ENCODE measurements at regions not wholly inside any gene's neighbourhood (a gene's known extent, or its start where the extent isn't known, plus 50 kb on each side); places are given as distances from the start of the nearest gene placed in this dataset.

- no peaks in the 10 kb centered on the region for H3K36me3 ChIP-seq (ENCODE audit: control insufficient read depth, insufficient read depth, low read length)
- TF ChIP-seq CTCF (IDR thresholded peaks at IDR 0.05; ENCODE audit: insufficient read depth, low read length, poor library complexity, severe bottlenecking) = no peak
Measured at GRCh38 chr5:39742916-39743315, 318.1 kb upstream of the DAB2 start.

GRCh38 chr5:39740404-39740803 lies 315.6 kb upstream of the DAB2 start:
- no peak for TF ChIP-seq CTCF (IDR thresholded peaks at IDR 0.05; ENCODE audit: insufficient read depth, low read length, poor library complexity, severe bottlenecking)
- DNase-seq (ENCODE audit: low read depth) = no peak
- Histone ChIP-seq H3K36me3 (ENCODE audit: control insufficient read depth, insufficient read depth, low read length) (no peaks in the 10 kb centered on the region), H3K4me3 (ENCODE audit: low read depth, low read length) (no peak overlapping the region), H3K27me3 (ENCODE audit: control insufficient read depth, insufficient read depth, low read length) (no peaks in the 10 kb centered on the region)

More at GRCh38 chr5:39742916-39743315, 318.1 kb upstream of the DAB2 start:
- H3K4me3 ChIP-seq (ENCODE audit: low read depth, low read length) = no peak overlapping the region
- no peak for DNase-seq (ENCODE audit: low read depth)
- no peaks in the 10 kb centered on the region for H3K27me3 ChIP-seq (ENCODE audit: control insufficient read depth, insufficient read depth, low read length)

GRCh38 chr5:39732166-39732565 lies 307.4 kb upstream of the DAB2 start:
- H3K36me3 ChIP-seq (ENCODE audit: control insufficient read depth, insufficient read depth, low read length) = no peaks in the 10 kb centered on the region

GRCh38 chr5:39730699-39731098 lies 305.9 kb upstream of the DAB2 start:
- TF ChIP-seq CTCF (IDR thresholded peaks at IDR 0.05; ENCODE audit: insufficient read depth, low read length, poor library complexity, severe bottlenecking) = no peak
- no peak for DNase-seq (ENCODE audit: low read depth)
- Histone ChIP-seq H3K36me3 (ENCODE audit: control insufficient read depth, insufficient read depth, low read length) (no peaks in the 10 kb centered on the region), H3K4me3 (ENCODE audit: low read depth, low read length) (no peak overlapping the region), H3K27me3 (ENCODE audit: control insufficient read depth, insufficient read depth, low read length) (no peaks in the 10 kb centered on the region)

More at GRCh38 chr5:39732166-39732565, 307.4 kb upstream of the DAB2 start:
- no peak for TF ChIP-seq CTCF (IDR thresholded peaks at IDR 0.05; ENCODE audit: insufficient read depth, low read length, poor library complexity, severe bottlenecking)
- DNase-seq (ENCODE audit: low read depth) = no peak
- Histone ChIP-seq H3K27me3 (ENCODE audit: control insufficient read depth, insufficient read depth, low read length) (no peaks in the 10 kb centered on the region), H3K4me3 (ENCODE audit: low read depth, low read length) (no peak overlapping the region)

GRCh38 chr5:39730006-39730405 lies 305.2 kb upstream of the DAB2 start:
- H3K4me3 ChIP-seq (ENCODE audit: low read depth, low read length) = no peak overlapping the region
- H3K36me3 ChIP-seq (ENCODE audit: control insufficient read depth, insufficient read depth, low read length) = no peaks in the 10 kb centered on the region
- H3K27me3 ChIP-seq (ENCODE audit: control insufficient read depth, insufficient read depth, low read length) = no peaks in the 10 kb centered on the region
- no peak for TF ChIP-seq CTCF (IDR thresholded peaks at IDR 0.05; ENCODE audit: insufficient read depth, low read length, poor library complexity, severe bottlenecking)
- no peak for DNase-seq (ENCODE audit: low read depth)

GRCh38 chr5:39726467-39726866 lies 301.7 kb upstream of the DAB2 start:
- Histone ChIP-seq H3K4me3 (ENCODE audit: low read depth, low read length) (no peak overlapping the region), H3K36me3 (ENCODE audit: control insufficient read depth, insufficient read depth, low read length) (no peaks in the 10 kb centered on the region), H3K27me3 (ENCODE audit: control insufficient read depth, insufficient read depth, low read length) (no peaks in the 10 kb centered on the region)
- DNase-seq (ENCODE audit: low read depth) = no peak
- no peak for TF ChIP-seq CTCF (IDR thresholded peaks at IDR 0.05; ENCODE audit: insufficient read depth, low read length, poor library complexity, severe bottlenecking)

Data from kidney epithelial cell (primary cell).